DOHH2 (cell line): ENCODE measurements at regions not wholly inside any gene's neighbourhood (a gene's known extent, or its start where the extent isn't known, plus 50 kb on each side); places are given as distances from the start of the nearest gene placed in this dataset.

Experiments used
- CTCF ChIP-seq: fragments of 200-600 bp; sonication (generic); IDR thresholded peaks from one replicate; pipeline ENCODE4 v1.5.1; 2014; ENCODE audit warnings: antibody characterized with exemption, mild to moderate bottlenecking, low read depth, low read length; ENCODE audit not compliant: poor library complexity, severe bottlenecking
- EZH2phosphoT487 ChIP-seq: fragments of 200-600 bp; sonication (generic); IDR thresholded peaks from 2 replicates; pipeline ENCODE4 v1.6.1; 2017; ENCODE audit warnings: borderline replicate concordance, mild to moderate bottlenecking, antibody characterized with exemption, low read length, moderate library complexity, mixed read lengths

DNA sequence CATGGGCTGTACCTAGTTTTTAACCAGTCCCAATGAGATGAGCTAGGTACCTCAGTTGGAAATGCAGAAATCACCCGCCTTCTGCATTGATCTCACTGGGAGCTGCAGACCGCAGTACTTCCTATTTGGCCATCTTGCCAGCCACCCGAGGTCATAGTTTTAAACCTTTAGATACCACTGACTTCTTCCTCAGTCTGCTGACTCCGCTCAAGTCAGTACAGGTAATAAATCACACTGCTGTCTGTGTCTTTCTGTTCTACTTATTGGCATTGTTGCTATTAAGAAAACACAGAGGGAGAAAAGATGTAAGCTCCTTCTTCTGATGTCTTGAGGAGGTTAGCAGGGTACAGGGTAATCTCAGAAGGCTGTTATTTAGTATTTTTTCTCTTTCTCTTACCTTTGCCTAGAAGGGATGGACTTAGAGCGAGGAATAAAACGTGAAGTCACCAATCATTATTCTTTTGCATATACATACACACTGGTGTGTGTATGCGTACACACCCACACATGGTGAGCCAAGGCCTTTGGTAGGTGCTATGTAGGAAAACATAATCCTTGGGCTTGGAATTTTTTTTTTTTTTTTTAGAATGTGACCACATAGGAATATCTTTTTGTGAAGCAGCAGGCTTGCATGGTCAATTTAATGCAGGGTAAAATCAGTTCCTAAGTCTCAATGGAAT, 197.2 kb downstream of the EDEM1 start:
- TF ChIP-seq CTCF, result no peak
- TF ChIP-seq EZH2phosphoT487, result no peak
